ENCODE measurements at regions not wholly inside any gene's neighbourhood (a gene's known extent, or its start where the extent isn't known, plus 50 kb on each side); places are given as distances from the start of the nearest gene placed in this dataset.

GRCh38 chrX:148084611-148085010 is 103.5 kb downstream of the FMR1NB start:
- TF ChIP-seq CTCF (conservative IDR thresholded peaks at IDR 0.05; ENCODE audit: low read depth, low read length) (no peak), EZH2 (IDR thresholded peaks at IDR 0.05; ENCODE audit: low read length, unreplicated experiment) (no peak)

Measured in PC-3 (cell line).